ENCODE measurements at regions not wholly inside any gene's neighbourhood (a gene's known extent, or its start where the extent isn't known, plus 50 kb on each side); places are given as distances from the start of the nearest gene placed in this dataset.
"Not testable (repeated sequence)": the region's sequence is repeated elsewhere in the genome, so short reads cannot be mapped to it uniquely, and the experiment has no call there.

GRCh38 chr11:115606498-115607220 is 102.4 kb upstream of the CADM1 start:
- Mint-ChIP-seq H3K27me3 (ENCODE audit: unreplicated experiment) (peaks cover 42% of the 10 kb centered on the region), H3K4me3 (ENCODE audit: unreplicated experiment) (no peak overlapping the region), H3K27ac (ENCODE audit: unreplicated experiment) (no peak overlapping the region), H3K36me3 (ENCODE audit: unreplicated experiment) (no peaks in the 10 kb centered on the region), H3K4me1 (ENCODE audit: unreplicated experiment) (peaks cover 21% of the 10 kb centered on the region), H3K9me3 (ENCODE audit: unreplicated experiment) (no peaks in the 10 kb centered on the region)
- DNase-seq (ENCODE audit: extremely low spot score, unreplicated experiment): no peak
- TF ChIP-seq, protein P1, sequence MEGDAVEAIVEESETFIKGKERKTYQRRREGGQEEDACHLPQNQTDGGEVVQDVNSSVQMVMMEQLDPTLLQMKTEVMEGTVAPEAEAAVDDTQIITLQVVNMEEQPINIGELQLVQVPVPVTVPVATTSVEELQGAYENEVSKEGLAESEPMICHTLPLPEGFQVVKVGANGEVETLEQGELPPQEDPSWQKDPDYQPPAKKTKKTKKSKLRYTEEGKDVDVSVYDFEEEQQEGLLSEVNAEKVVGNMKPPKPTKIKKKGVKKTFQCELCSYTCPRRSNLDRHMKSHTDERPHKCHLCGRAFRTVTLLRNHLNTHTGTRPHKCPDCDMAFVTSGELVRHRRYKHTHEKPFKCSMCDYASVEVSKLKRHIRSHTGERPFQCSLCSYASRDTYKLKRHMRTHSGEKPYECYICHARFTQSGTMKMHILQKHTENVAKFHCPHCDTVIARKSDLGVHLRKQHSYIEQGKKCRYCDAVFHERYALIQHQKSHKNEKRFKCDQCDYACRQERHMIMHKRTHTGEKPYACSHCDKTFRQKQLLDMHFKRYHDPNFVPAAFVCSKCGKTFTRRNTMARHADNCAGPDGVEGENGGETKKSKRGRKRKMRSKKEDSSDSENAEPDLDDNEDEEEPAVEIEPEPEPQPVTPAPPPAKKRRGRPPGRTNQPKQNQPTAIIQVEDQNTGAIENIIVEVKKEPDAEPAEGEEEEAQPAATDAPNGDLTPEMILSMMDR (IDR thresholded peaks at IDR 0.05): no peak

DNA sequence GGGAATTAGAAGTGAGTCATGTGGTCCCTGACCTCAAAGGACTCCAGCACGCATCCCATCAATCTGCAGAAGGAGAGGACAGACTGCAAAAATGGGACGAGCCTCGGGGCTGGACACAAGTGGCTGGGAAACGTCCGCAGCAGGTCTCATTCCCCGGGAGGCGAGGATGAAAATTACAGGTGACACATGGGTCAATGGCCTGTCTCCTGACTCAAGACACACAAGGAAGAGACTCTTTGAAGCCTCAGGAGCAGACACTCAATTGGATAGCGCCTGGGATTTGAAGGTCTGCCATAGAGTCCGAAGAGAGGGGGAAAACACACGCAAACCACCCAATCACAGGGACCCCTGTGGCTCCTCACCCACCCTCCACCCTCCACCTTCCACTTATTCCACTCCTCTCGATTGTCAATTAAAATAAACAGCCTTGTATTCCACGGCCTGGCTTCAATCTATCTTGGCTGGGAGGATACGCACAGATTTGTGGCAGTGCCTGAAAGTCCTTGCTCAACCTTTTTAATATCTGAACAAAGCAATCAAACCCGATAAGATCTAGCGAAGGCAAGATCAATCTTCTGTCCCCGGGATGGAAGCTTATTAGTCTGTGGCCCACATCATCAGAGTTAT is 101.8 kb upstream of the CADM1 start:
- H3K4me3 Mint-ChIP-seq (ENCODE audit: unreplicated experiment): no peak overlapping the region
- TF ChIP-seq, protein P1 (IDR thresholded peaks at IDR 0.05): no peak
- H3K27me3 Mint-ChIP-seq (ENCODE audit: unreplicated experiment): peaks cover 38% of the 10 kb centered on the region
- H3K27ac Mint-ChIP-seq (ENCODE audit: unreplicated experiment): no peak overlapping the region
- H3K36me3 Mint-ChIP-seq (ENCODE audit: unreplicated experiment): no peaks in the 10 kb centered on the region
- H3K9me3 Mint-ChIP-seq (ENCODE audit: unreplicated experiment): no peaks in the 10 kb centered on the region
- no peak for DNase-seq (ENCODE audit: extremely low spot score, unreplicated experiment)
- peaks cover 21% of the 10 kb centered on the region for H3K4me1 Mint-ChIP-seq (ENCODE audit: unreplicated experiment)

GRCh38 chr11:115605397-115605796 is 101.2 kb upstream of the CADM1 start:
- H3K9me3 Mint-ChIP-seq (ENCODE audit: unreplicated experiment); H3K36me3 Mint-ChIP-seq (ENCODE audit: unreplicated experiment); H3K4me3 Mint-ChIP-seq (ENCODE audit: unreplicated experiment); DNase-seq (ENCODE audit: extremely low spot score, unreplicated experiment); H3K27ac Mint-ChIP-seq (ENCODE audit: unreplicated experiment): not testable (repeated sequence)
- peaks cover 38% of the 10 kb centered on the region for H3K27me3 Mint-ChIP-seq (ENCODE audit: unreplicated experiment)
- peaks cover 21% of the 10 kb centered on the region for H3K4me1 Mint-ChIP-seq (ENCODE audit: unreplicated experiment)

- Mint-ChIP-seq H3K4me1 (ENCODE audit: unreplicated experiment) (no peaks in the 10 kb centered on the region), H3K9me3 (ENCODE audit: unreplicated experiment) (no peaks in the 10 kb centered on the region), H3K4me3 (ENCODE audit: unreplicated experiment) (no peak overlapping the region), H3K36me3 (ENCODE audit: unreplicated experiment) (no peaks in the 10 kb centered on the region), H3K27me3 (ENCODE audit: unreplicated experiment) (peaks cover 40% of the 10 kb centered on the region), H3K27ac (ENCODE audit: unreplicated experiment) (no peak overlapping the region)
- TF ChIP-seq, protein P1 (IDR thresholded peaks at IDR 0.05): no peak
- no peak for DNase-seq (ENCODE audit: extremely low spot score, unreplicated experiment)
Observed at GRCh38 chr11:115599125-115599524, 94.9 kb upstream of the CADM1 start.

- DNase-seq (ENCODE audit: extremely low spot score, unreplicated experiment): no peak
- peaks cover 44% of the 10 kb centered on the region for H3K27me3 Mint-ChIP-seq (ENCODE audit: unreplicated experiment)
- TF ChIP-seq, protein P1 (IDR thresholded peaks at IDR 0.05): no peak
- no peak overlapping the region for H3K4me3 Mint-ChIP-seq (ENCODE audit: unreplicated experiment)
- no peak overlapping the region for H3K27ac Mint-ChIP-seq (ENCODE audit: unreplicated experiment)
- H3K4me1 Mint-ChIP-seq (ENCODE audit: unreplicated experiment): no peaks in the 10 kb centered on the region
- H3K9me3 Mint-ChIP-seq (ENCODE audit: unreplicated experiment): no peaks in the 10 kb centered on the region
- no peaks in the 10 kb centered on the region for H3K36me3 Mint-ChIP-seq (ENCODE audit: unreplicated experiment)
Observed at GRCh38 chr11:115598257-115598901, 94.2 kb upstream of the CADM1 start.
